ENCODE measurements at regions not wholly inside any gene's neighbourhood (a gene's known extent, or its start where the extent isn't known, plus 50 kb on each side); places are given as distances from the start of the nearest gene placed in this dataset.

- Histone ChIP-seq H3K79me2 (ENCODE audit: control insufficient read depth, insufficient read depth, low read length, poor library complexity) (no peaks in the 10 kb centered on the region), H3K4me2 (ENCODE audit: low read length) (no peak overlapping the region), H2AK5ac (ENCODE audit: low read length) (no peak overlapping the region), H4K8ac (ENCODE audit: low read depth, low read length) (no peak overlapping the region), H3K9ac (ENCODE audit: low read length) (no peak overlapping the region), H3K9me3 (ENCODE audit: insufficient read depth, low read depth, low read length) (no peaks in the 10 kb centered on the region), H3K18ac (ENCODE audit: low read length) (no peak overlapping the region), H3K4me1 (ENCODE audit: control insufficient read depth in 1 of 2, insufficient read depth in 2 of 2, low read length in 2 of 2) (peaks cover 2 to 3% of the 10 kb centered on the region in 2 experiments), H3K36me3 (ENCODE audit: control insufficient read depth in 1 of 2, insufficient read depth in 2 of 2, low read length in 2 of 2) (no peaks in the 10 kb centered on the region), H4K12ac (ENCODE audit: low read depth, low read length) (no peak overlapping the region), H3K27ac (ENCODE audit: low read depth, low read length) (no peak overlapping the region), H2BK12ac (ENCODE audit: low read length) (no peak overlapping the region), H2BK120ac (ENCODE audit: insufficient read depth, low read length, poor library complexity) (no peak overlapping the region), H2AFZ (ENCODE audit: insufficient read depth, low read length, poor library complexity) (no peak overlapping the region), H3K4me3 (ENCODE audit: low read depth, low read length) (no peak overlapping the region), H3K14ac (ENCODE audit: low read length) (no peak overlapping the region), H3K4ac (ENCODE audit: low read depth, low read length) (no peak overlapping the region), H3K27me3 (ENCODE audit: insufficient read depth, low read length) (no peaks in the 10 kb centered on the region), H4K91ac (ENCODE audit: low read depth, low read length) (no peak overlapping the region), H3K23ac (ENCODE audit: low read length) (no peak overlapping the region), H2BK5ac (ENCODE audit: low read depth, low read length, poor library complexity) (no peak overlapping the region), H3K79me1 (ENCODE audit: low read length) (no peaks in the 10 kb centered on the region)
- WGBS (ENCODE audit: extremely low coverage, insufficient coverage, insufficient read length) = no CpG with 5 or more reads among the region's 3 CpGs
- no peak for DNase-seq
Observed at GRCh38 chr21:17368748-17369363, 144.0 kb upstream of the CXADR start.

- no peak overlapping the region for H2AFZ ChIP-seq (ENCODE audit: insufficient read depth, low read length, poor library complexity)
- H4K91ac ChIP-seq (ENCODE audit: low read depth, low read length) = no peak overlapping the region
- peak overlapping the region; percentile 7 for H4K8ac ChIP-seq (ENCODE audit: low read depth, low read length)
- H3K79me2 ChIP-seq (ENCODE audit: control insufficient read depth, insufficient read depth, low read length, poor library complexity) = no peaks in the 10 kb centered on the region
- H3K23ac ChIP-seq (ENCODE audit: low read length) = no peak overlapping the region
- H3K27me3 ChIP-seq (ENCODE audit: insufficient read depth, low read length) = no peaks in the 10 kb centered on the region
- no peak overlapping the region for H3K4ac ChIP-seq (ENCODE audit: low read depth, low read length)
- H3K9me3 ChIP-seq (ENCODE audit: insufficient read depth, low read depth, low read length) = no peaks in the 10 kb centered on the region
- no peak overlapping the region for H2BK12ac ChIP-seq (ENCODE audit: low read length)
- H3K4me3 ChIP-seq (ENCODE audit: low read depth, low read length) = no peak overlapping the region
- WGBS (ENCODE audit: extremely low coverage, insufficient coverage, insufficient read length) = no CpG with 5 or more reads among the region's 5 CpGs
- peaks cover 2 to 3% of the 10 kb centered on the region in 2 experiments for H3K4me1 ChIP-seq (ENCODE audit: control insufficient read depth in 1 of 2, insufficient read depth in 2 of 2, low read length in 2 of 2)
- no peak overlapping the region for H3K27ac ChIP-seq (ENCODE audit: low read depth, low read length)
- DNase-seq = no peak
- H3K79me1 ChIP-seq (ENCODE audit: low read length) = no peaks in the 10 kb centered on the region
- H3K18ac ChIP-seq (ENCODE audit: low read length) = no peak overlapping the region
- no peak overlapping the region for H2AK5ac ChIP-seq (ENCODE audit: low read length)
- H3K36me3 ChIP-seq (ENCODE audit: control insufficient read depth in 1 of 2, insufficient read depth in 2 of 2, low read length in 2 of 2) = no peaks in the 10 kb centered on the region
- H4K12ac ChIP-seq (ENCODE audit: low read depth, low read length) = no peak overlapping the region
- H2BK5ac ChIP-seq (ENCODE audit: low read depth, low read length, poor library complexity) = no peak overlapping the region
- H3K9ac ChIP-seq (ENCODE audit: low read length) = no peak overlapping the region
- H3K14ac ChIP-seq (ENCODE audit: low read length) = no peak overlapping the region
- H3K4me2 ChIP-seq (ENCODE audit: low read length) = no peak overlapping the region
- no peak overlapping the region for H2BK120ac ChIP-seq (ENCODE audit: insufficient read depth, low read length, poor library complexity)
Observed at GRCh38 chr21:17370263-17370662, 142.6 kb upstream of the CXADR start.

- no peaks in the 10 kb centered on the region for H3K27me3 ChIP-seq (ENCODE audit: insufficient read depth, low read length)
- no peaks in the 10 kb centered on the region for H3K9me3 ChIP-seq (ENCODE audit: insufficient read depth, low read depth, low read length)
- no peaks in the 10 kb centered on the region for H3K36me3 ChIP-seq (ENCODE audit: control insufficient read depth in 1 of 2, insufficient read depth in 2 of 2, low read length in 2 of 2)
- H3K27ac ChIP-seq (ENCODE audit: low read depth, low read length) = no peak overlapping the region
- no peak overlapping the region for H2AFZ ChIP-seq (ENCODE audit: insufficient read depth, low read length, poor library complexity)
- H2BK120ac ChIP-seq (ENCODE audit: insufficient read depth, low read length, poor library complexity) = no peak overlapping the region
- no peak for DNase-seq
- no peak overlapping the region for H4K8ac ChIP-seq (ENCODE audit: low read depth, low read length)
- no peak overlapping the region for H2BK5ac ChIP-seq (ENCODE audit: low read depth, low read length, poor library complexity)
- H4K91ac ChIP-seq (ENCODE audit: low read depth, low read length) = no peak overlapping the region
- H3K14ac ChIP-seq (ENCODE audit: low read length) = no peak overlapping the region
- H3K18ac ChIP-seq (ENCODE audit: low read length) = no peak overlapping the region
- no peaks in the 10 kb centered on the region for H3K79me2 ChIP-seq (ENCODE audit: control insufficient read depth, insufficient read depth, low read length, poor library complexity)
- no peak overlapping the region for H3K4me3 ChIP-seq (ENCODE audit: low read depth, low read length)
- no CpG with 5 or more reads among the region's 5 CpGs for WGBS (ENCODE audit: extremely low coverage, insufficient coverage, insufficient read length)
- H2AK5ac ChIP-seq (ENCODE audit: low read length) = no peak overlapping the region
- no peak overlapping the region for H2BK12ac ChIP-seq (ENCODE audit: low read length)
- H3K4me1 ChIP-seq (ENCODE audit: control insufficient read depth in 1 of 2, insufficient read depth in 2 of 2, low read length in 2 of 2) = peaks cover 2 to 3% of the 10 kb centered on the region in 2 experiments
- no peak overlapping the region for H3K4ac ChIP-seq (ENCODE audit: low read depth, low read length)
- H4K12ac ChIP-seq (ENCODE audit: low read depth, low read length) = no peak overlapping the region
- no peaks in the 10 kb centered on the region for H3K79me1 ChIP-seq (ENCODE audit: low read length)
- no peak overlapping the region for H3K4me2 ChIP-seq (ENCODE audit: low read length)
- H3K23ac ChIP-seq (ENCODE audit: low read length) = no peak overlapping the region
- H3K9ac ChIP-seq (ENCODE audit: low read length) = no peak overlapping the region
Observed at GRCh38 chr21:17370916-17371315, 141.9 kb upstream of the CXADR start.

- no peak overlapping the region for H2BK5ac ChIP-seq (ENCODE audit: low read depth, low read length, poor library complexity)
- H3K27me3 ChIP-seq (ENCODE audit: insufficient read depth, low read length) = no peaks in the 10 kb centered on the region
- no peaks in the 10 kb centered on the region for H3K36me3 ChIP-seq (ENCODE audit: control insufficient read depth in 1 of 2, insufficient read depth in 2 of 2, low read length in 2 of 2)
- peaks cover 2 to 3% of the 10 kb centered on the region in 2 experiments for H3K4me1 ChIP-seq (ENCODE audit: control insufficient read depth in 1 of 2, insufficient read depth in 2 of 2, low read length in 2 of 2)
- H3K14ac ChIP-seq (ENCODE audit: low read length) = no peak overlapping the region
- H3K9me3 ChIP-seq (ENCODE audit: insufficient read depth, low read depth, low read length) = no peaks in the 10 kb centered on the region
- H4K8ac ChIP-seq (ENCODE audit: low read depth, low read length) = no peak overlapping the region
- no peak overlapping the region for H3K4me3 ChIP-seq (ENCODE audit: low read depth, low read length)
- no peak overlapping the region for H2AK5ac ChIP-seq (ENCODE audit: low read length)
- no peak overlapping the region for H3K4ac ChIP-seq (ENCODE audit: low read depth, low read length)
- DNase-seq = no peak
- H3K9ac ChIP-seq (ENCODE audit: low read length) = no peak overlapping the region
- no peaks in the 10 kb centered on the region for H3K79me1 ChIP-seq (ENCODE audit: low read length)
- H3K27ac ChIP-seq (ENCODE audit: low read depth, low read length) = no peak overlapping the region
- no peak overlapping the region for H2AFZ ChIP-seq (ENCODE audit: insufficient read depth, low read length, poor library complexity)
- H4K12ac ChIP-seq (ENCODE audit: low read depth, low read length) = no peak overlapping the region
- no peak overlapping the region for H3K18ac ChIP-seq (ENCODE audit: low read length)
- no peak overlapping the region for H3K4me2 ChIP-seq (ENCODE audit: low read length)
- no peak overlapping the region for H2BK12ac ChIP-seq (ENCODE audit: low read length)
- no peaks in the 10 kb centered on the region for H3K79me2 ChIP-seq (ENCODE audit: control insufficient read depth, insufficient read depth, low read length, poor library complexity)
- WGBS (ENCODE audit: extremely low coverage, insufficient coverage, insufficient read length) = no CpG with 5 or more reads among the region's 1 CpG
- no peak overlapping the region for H2BK120ac ChIP-seq (ENCODE audit: insufficient read depth, low read length, poor library complexity)
- no peak overlapping the region for H4K91ac ChIP-seq (ENCODE audit: low read depth, low read length)
- H3K23ac ChIP-seq (ENCODE audit: low read length) = no peak overlapping the region
Observed at GRCh38 chr21:17371450-17371849, 141.4 kb upstream of the CXADR start.
